Neural cell (in vitro differentiated cells): ENCODE measurements at regions not wholly inside any gene's neighbourhood (a gene's known extent, or its start where the extent isn't known, plus 50 kb on each side); places are given as distances from the start of the nearest gene placed in this dataset.

Source experiments
- H2AFZ ChIP-seq: fragments of 200-600, 300-800 bp; sonication (generic), shearing (Covaris generic); 2 replicates; pipeline ENCODE4 v1.6.0; 2014; ENCODE audit warnings: low read depth, mild to moderate bottlenecking, antibody characterized with exemption, low read length, moderate library complexity
- H3F3A ChIP-seq: fragments of 200-600 bp; shearing (Covaris generic); 2 replicates; pipeline ENCODE4 v1.6.1; 2016; ENCODE audit warnings: mild to moderate bottlenecking, moderate library complexity, mixed read lengths, antibody characterized with exemption, low read length; ENCODE audit not compliant: insufficient read depth, poor library complexity, severe bottlenecking
- H3K27ac ChIP-seq: fragments of 200-600, 300-800 bp; sonication (generic), shearing (Covaris generic); 2 replicates; pipeline ENCODE4 v1.5.1; 2014; ENCODE audit warnings: mild to moderate bottlenecking, low read length, moderate library complexity
- H3K27me3 ChIP-seq: fragments of 300-800, 200-600 bp; sonication (generic), shearing (Covaris generic); 2 replicates; pipeline ENCODE4 v1.6.0; 2014; ENCODE audit warnings: mild to moderate bottlenecking, low read depth, low read length, moderate library complexity; ENCODE audit not compliant: insufficient read depth
- H3K36me3 ChIP-seq: fragments of 300-800, 200-600 bp; sonication (generic), shearing (Covaris generic); 2 replicates; pipeline ENCODE4 v1.5.1; 2014; ENCODE audit warnings: mild to moderate bottlenecking, antibody characterized with exemption, low read length, moderate library complexity; ENCODE audit not compliant: insufficient read depth
- H3K4me2 ChIP-seq: fragments of 300-800, 200-600 bp; sonication (generic), shearing (Covaris generic); 2 replicates; pipeline ENCODE4 v1.6.0; 2014; ENCODE audit warnings: mild to moderate bottlenecking, low read length
- H3K4me3 ChIP-seq: fragments of 300-800, 200-600 bp; sonication (generic), shearing (Covaris generic); 2 replicates; pipeline ENCODE4 v1.5.1; 2014; ENCODE audit warnings: mild to moderate bottlenecking, low read length, moderate library complexity
- H3K79me2 ChIP-seq: fragments of 200-600 bp; shearing (Covaris generic); replicated peaks from 2 replicates; pipeline ENCODE4 v1.6.0; 2014; ENCODE audit warnings: mild to moderate bottlenecking, low read length, moderate library complexity; ENCODE audit not compliant: insufficient read depth
- H3K9ac ChIP-seq: fragments of 300-800, 200-600 bp; sonication (generic), shearing (Covaris generic); 2 replicates; pipeline ENCODE4 v1.6.1; 2016; ENCODE audit warnings: mild to moderate bottlenecking, low read length, mixed read lengths
- H3K9me2 ChIP-seq: fragments of 200-600 bp; shearing (Covaris generic); 2 replicates; pipeline ENCODE4 v1.6.1; 2016; ENCODE audit warnings: mild to moderate bottlenecking, low read length, mixed read lengths; ENCODE audit not compliant: insufficient read depth
- H3K9me3 ChIP-seq: fragments of 200-600, 300-800 bp; sonication (generic), shearing (Covaris generic); 2 replicates; pipeline ENCODE4 v1.6.1; 2016; ENCODE audit warnings: mild to moderate bottlenecking, mixed run types, low read length, moderate library complexity, mixed read lengths
- H4K20me1 ChIP-seq: fragments of 200-600 bp; shearing (Covaris generic); 2 replicates; pipeline ENCODE4 v1.6.1; 2016; ENCODE audit warnings: mild to moderate bottlenecking, mixed run types; ENCODE audit not compliant: insufficient read depth
- EP300 ChIP-seq: fragments of 450-650 bp; conservative IDR thresholded peaks from 2 replicates; pipeline ENCODE4 v1.6.1; 2014; ENCODE audit warnings: antibody characterized with exemption, mild to moderate bottlenecking, moderate library complexity; ENCODE audit not compliant: poor library complexity, severe bottlenecking
- EZH2 ChIP-seq: fragments of 200-600, 300-800 bp; shearing (Covaris generic), sonication (generic); IDR thresholded peaks from 2 replicates; pipeline ENCODE4 v1.6.1; 2014; ENCODE audit warnings: antibody characterized with exemption, low read length, borderline replicate concordance, mild to moderate bottlenecking; ENCODE audit not compliant: insufficient read depth, poor library complexity, severe bottlenecking
- MXI1 ChIP-seq: fragments of 450-650 bp; conservative IDR thresholded peaks from 2 replicates; pipeline ENCODE4 v1.6.1; 2014; ENCODE audit warnings: antibody characterized with exemption, mild to moderate bottlenecking; ENCODE audit not compliant: poor library complexity, severe bottlenecking
- POLR2AphosphoS5 ChIP-seq: IDR thresholded peaks from 2 replicates; pipeline ENCODE4 v1.6.1; 2012
- RAD21 ChIP-seq: fragments of 450-650 bp; conservative IDR thresholded peaks from 2 replicates; pipeline ENCODE4 v1.6.1; 2014; ENCODE audit warnings: antibody characterized with exemption, mild to moderate bottlenecking, moderate library complexity
- SMC3 ChIP-seq: fragments of 450-650 bp; conservative IDR thresholded peaks from 2 replicates; pipeline ENCODE4 v1.6.1; 2014; ENCODE audit warnings: antibody characterized with exemption, mild to moderate bottlenecking, moderate library complexity; ENCODE audit not compliant: poor library complexity
- TAF1 ChIP-seq: IDR thresholded peaks from 2 replicates; pipeline ENCODE4 v1.6.1; 2012; ENCODE audit warnings: low read depth
- TF ChIP-seq, protein P1 (sequence below): fragments of 450-650 bp; IDR thresholded peaks from 2 replicates; pipeline ENCODE4 v1.5.1; 2014; ENCODE audit warnings: antibody characterized with exemption, mild to moderate bottlenecking, moderate library complexity; ENCODE audit not compliant: poor library complexity, severe bottlenecking
- TF ChIP-seq, protein P2 (sequence below): IDR thresholded peaks from 2 replicates; pipeline ENCODE4 v1.6.1; 2012; ENCODE audit warnings: borderline replicate concordance

DNA sequence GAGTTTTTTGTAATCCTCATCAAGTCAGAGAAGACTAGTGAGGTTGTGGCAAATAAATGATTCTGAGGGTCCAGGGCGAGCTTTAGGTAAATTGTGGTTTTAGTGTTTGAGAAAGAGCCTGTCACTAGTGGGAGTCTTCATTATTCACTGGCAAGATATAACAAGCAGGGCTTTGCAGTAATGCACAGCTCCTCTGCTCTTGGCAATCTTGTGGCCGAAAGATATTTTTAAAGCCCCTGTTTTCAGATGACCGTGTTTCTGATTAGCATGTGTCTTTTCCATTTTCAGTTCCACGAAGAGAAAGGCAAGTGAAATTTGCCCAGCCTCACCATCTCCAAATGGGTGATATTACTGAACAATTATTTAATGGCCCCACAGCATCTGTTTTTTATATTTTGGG lies 154.0 kb upstream of the BCL6 start:
- no peaks in the 10 kb centered on the region for H3K27me3 ChIP-seq
- H3K27ac ChIP-seq, result no peak overlapping the region

DNA sequence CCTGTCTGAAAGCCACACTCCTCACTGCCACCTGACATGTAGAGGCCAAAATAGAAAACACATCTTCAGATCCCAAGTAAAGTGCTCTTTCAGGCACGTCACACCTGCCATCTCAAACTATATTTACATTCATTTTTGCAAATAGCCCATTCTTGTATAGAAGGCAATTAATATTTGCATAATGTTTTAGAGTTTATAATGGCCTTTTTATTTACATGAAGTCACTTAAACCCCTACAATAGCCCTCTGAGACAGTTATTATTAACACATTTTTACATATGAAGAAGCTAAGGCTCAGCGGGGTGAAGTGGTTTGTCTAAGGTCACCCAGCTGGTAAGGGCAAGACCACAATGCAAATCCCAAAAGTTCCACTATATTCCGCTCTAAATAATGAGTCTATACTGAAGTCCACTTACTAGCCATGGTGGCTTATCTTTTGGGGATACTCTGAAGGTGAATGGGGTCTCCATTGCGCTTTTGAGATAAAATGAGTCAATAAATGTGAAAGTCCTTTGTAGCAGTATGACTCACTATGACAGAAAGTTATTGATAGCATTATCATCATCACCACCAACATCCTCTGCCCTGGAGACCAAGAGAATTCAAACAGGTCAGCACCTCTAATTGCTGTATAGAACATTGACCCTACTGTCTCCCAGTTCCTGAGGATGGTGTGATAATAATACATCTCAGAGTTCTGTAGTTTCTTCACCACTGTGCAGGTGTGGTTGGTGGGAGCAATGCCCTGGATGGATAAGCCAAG lies 155.9 kb upstream of the BCL6 start:
- Histone ChIP-seq H3K9ac (no peak overlapping the region), H3K9me3 (no peaks in the 10 kb centered on the region), H3K27ac (no peak overlapping the region), H3K79me2 (no peaks in the 10 kb centered on the region), H3K4me2 (no peak overlapping the region), H3K27me3 (no peaks in the 10 kb centered on the region), H4K20me1 (no peaks in the 10 kb centered on the region), H3F3A (no peaks in the 10 kb centered on the region), H2AFZ (no peak overlapping the region), H3K4me3 (no peak overlapping the region), H3K36me3 (no peaks in the 10 kb centered on the region), H3K9me2 (no peaks in the 10 kb centered on the region)
- TF ChIP-seq MXI1 (no peak), EZH2 (no peak), RAD21 (no peak), POLR2AphosphoS5 (no peak), EP300 (no peak), SMC3 (no peak), TAF1 (no peak)
- TF ChIP-seq, protein P1, sequence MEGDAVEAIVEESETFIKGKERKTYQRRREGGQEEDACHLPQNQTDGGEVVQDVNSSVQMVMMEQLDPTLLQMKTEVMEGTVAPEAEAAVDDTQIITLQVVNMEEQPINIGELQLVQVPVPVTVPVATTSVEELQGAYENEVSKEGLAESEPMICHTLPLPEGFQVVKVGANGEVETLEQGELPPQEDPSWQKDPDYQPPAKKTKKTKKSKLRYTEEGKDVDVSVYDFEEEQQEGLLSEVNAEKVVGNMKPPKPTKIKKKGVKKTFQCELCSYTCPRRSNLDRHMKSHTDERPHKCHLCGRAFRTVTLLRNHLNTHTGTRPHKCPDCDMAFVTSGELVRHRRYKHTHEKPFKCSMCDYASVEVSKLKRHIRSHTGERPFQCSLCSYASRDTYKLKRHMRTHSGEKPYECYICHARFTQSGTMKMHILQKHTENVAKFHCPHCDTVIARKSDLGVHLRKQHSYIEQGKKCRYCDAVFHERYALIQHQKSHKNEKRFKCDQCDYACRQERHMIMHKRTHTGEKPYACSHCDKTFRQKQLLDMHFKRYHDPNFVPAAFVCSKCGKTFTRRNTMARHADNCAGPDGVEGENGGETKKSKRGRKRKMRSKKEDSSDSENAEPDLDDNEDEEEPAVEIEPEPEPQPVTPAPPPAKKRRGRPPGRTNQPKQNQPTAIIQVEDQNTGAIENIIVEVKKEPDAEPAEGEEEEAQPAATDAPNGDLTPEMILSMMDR, result no peak
- TF ChIP-seq, protein P2, sequence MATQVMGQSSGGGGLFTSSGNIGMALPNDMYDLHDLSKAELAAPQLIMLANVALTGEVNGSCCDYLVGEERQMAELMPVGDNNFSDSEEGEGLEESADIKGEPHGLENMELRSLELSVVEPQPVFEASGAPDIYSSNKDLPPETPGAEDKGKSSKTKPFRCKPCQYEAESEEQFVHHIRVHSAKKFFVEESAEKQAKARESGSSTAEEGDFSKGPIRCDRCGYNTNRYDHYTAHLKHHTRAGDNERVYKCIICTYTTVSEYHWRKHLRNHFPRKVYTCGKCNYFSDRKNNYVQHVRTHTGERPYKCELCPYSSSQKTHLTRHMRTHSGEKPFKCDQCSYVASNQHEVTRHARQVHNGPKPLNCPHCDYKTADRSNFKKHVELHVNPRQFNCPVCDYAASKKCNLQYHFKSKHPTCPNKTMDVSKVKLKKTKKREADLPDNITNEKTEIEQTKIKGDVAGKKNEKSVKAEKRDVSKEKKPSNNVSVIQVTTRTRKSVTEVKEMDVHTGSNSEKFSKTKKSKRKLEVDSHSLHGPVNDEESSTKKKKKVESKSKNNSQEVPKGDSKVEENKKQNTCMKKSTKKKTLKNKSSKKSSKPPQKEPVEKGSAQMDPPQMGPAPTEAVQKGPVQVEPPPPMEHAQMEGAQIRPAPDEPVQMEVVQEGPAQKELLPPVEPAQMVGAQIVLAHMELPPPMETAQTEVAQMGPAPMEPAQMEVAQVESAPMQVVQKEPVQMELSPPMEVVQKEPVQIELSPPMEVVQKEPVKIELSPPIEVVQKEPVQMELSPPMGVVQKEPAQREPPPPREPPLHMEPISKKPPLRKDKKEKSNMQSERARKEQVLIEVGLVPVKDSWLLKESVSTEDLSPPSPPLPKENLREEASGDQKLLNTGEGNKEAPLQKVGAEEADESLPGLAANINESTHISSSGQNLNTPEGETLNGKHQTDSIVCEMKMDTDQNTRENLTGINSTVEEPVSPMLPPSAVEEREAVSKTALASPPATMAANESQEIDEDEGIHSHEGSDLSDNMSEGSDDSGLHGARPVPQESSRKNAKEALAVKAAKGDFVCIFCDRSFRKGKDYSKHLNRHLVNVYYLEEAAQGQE, result no peak

More for the DNA sequence above, 154.0 kb upstream of the BCL6 start:
- Histone ChIP-seq H3F3A (no peaks in the 10 kb centered on the region), H3K36me3 (no peaks in the 10 kb centered on the region), H3K9me3 (no peaks in the 10 kb centered on the region), H4K20me1 (no peaks in the 10 kb centered on the region), H3K79me2 (no peaks in the 10 kb centered on the region), H3K4me2 (no peak overlapping the region), H2AFZ (no peak overlapping the region), H3K9ac (no peak overlapping the region), H3K9me2 (no peaks in the 10 kb centered on the region), H3K4me3 (no peak overlapping the region)
- TF ChIP-seq EZH2 (no peak), POLR2AphosphoS5 (no peak), MXI1 (no peak), TAF1 (no peak), SMC3 (no peak), RAD21 (no peak), EP300 (no peak)
- TF ChIP-seq, protein P1, result no peak
- TF ChIP-seq, protein P2, result no peak
